Kidney tubule cell (primary cell): ENCODE measurements at regions not wholly inside any gene's neighbourhood (a gene's known extent, or its start where the extent isn't known, plus 50 kb on each side); places are given as distances from the start of the nearest gene placed in this dataset.
"Not testable (repeated sequence)": the region's sequence is repeated elsewhere in the genome, so short reads cannot be mapped to it uniquely, and the experiment has no call there.

Source experiments
- DNase-seq: peaks from one replicate; pipeline ENCODE4 v3.0.0-alpha.2; 2018; ENCODE audit warnings: low spot score

GRCh38 chr4:126441173-126442035 is 1126.6 kb downstream of the FAT4 start:
- no peak for DNase-seq

GRCh38 chr4:126445596-126445995 is 1130.8 kb downstream of the FAT4 start:
- DNase-seq = no peak

- DNase-seq = no peak
These were observed 1132.2 kb downstream of the FAT4 start for GRCh38 chr4:126446917-126447316.

DNA sequence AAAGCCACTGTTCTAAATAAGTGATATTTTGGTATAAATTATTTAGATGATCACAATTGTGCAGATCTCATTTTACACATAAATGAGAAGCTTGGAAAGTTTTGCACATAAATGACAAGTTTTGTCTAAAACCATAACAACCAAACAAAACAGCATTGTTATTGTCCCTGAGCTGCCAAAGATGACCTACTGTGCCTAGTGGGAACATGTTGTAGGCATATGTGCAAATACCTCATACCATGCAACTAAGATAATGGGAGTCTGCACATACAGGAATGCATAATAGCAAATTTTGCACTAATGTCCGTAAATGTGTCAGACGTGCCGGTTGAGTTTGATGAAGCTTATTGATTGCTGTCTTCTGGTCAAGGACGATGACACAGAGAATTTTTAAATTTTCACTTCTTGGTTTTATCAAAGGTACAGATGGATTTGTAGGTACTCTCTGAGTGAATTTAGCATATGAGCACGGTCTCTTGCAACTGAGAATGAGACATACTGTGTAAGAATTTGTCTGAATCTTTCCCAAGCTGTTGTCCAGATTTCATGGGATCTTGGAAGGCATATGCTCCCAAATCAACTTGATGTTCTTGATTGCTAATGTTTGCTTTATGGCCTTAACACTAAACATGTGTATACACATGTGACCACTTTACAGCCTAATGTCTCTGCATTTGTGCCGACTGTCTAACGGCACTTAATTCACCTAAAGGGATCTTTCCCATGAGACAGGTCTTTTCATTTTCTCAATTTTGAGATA is 1133.5 kb downstream of the FAT4 start:
- no peak for DNase-seq

GRCh38 chr4:126451237-126451873 is 1136.6 kb downstream of the FAT4 start:
- no peak for DNase-seq

GRCh38 chr4:126455865-126456264 is 1141.1 kb downstream of the FAT4 start:
- no peak for DNase-seq

- DNase-seq = no peak
These were observed 1144.2 kb downstream of the FAT4 start for GRCh38 chr4:126458993-126459392.

GRCh38 chr4:126465341-126465740 is 1150.6 kb downstream of the FAT4 start:
- no peak for DNase-seq

DNA sequence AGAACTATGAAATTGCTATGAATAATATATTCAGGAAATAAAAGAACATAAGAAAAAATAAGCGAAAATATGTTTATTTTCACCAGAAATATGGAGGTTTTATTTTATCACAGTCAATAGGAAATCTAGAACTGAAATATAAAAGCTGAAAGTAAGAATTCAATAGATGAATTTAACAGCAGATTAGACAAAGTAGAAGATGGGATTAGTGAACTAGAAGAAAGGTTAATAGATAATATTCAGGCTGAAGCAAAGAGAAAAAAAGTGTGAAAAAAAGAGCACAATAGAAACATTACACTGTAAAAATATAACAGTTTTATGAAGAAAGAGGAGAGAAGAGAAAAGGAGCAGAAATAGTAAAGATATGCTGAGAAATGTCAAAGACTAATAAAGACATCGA is 1152.1 kb downstream of the FAT4 start:
- DNase-seq = no peak

DNA sequence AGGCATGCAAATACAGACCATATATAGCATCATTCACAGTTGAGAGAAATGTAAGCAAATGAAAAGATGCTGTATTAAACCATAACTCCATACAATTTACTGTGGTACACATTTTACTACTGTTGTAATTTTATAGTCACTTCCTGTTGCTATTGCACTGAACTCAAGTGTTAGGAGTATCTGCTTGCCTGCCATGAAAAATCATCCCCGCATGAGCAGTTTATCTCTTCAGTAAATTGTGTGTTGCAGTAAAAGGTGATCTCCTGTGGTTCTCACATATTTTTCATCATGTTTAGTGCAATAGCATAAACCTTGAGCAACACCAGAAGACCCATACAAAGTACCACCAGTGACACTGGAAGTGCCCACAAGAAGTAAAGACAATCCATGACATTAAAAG is 1153.4 kb downstream of the FAT4 start:
- no peak for DNase-seq

GRCh38 chr4:126470862-126471261 is 1156.1 kb downstream of the FAT4 start:
- DNase-seq = no peak

DNA sequence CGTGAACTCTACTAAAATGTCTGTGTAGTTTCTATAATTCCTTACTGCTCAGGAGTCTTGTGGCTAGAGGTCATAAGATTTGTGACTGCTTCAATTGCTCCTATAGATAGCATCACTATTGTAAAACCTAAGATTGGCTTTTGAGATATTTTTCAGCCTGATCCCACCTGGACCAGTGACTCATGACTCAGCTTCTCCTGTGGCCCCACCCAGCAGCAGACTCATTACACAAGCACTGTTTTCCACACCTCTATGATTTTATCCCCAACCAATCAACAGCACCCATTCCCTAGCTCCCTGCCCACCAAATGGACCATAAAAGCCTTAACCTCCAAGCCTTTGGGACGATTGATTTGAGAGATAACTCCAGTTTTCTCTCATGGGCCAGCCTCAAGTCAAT is 1157.0 kb upstream of the INTU start:
- DNase-seq = no peak

GRCh38 chr4:126479709-126480108 is 1153.0 kb upstream of the INTU start:
- no peak for DNase-seq

DNA sequence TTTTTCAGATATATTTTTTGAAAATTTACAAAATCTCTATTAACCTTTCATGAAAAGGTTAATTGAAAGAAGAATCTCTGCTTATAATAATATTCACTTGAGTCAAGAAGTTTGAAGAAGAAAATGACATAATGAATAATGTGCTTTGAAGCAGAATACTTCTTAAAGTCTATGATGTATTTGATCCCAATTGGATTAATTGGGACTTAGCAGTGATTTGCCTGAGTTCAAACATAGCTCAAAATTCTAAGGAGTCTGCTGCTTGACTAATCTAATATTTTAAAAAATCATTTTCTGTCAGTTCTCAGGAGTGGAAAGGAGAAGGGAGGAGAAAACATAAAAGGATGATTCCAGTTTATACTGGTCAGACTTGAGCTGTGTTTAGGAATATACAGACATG is 1150.4 kb upstream of the INTU start:
- no peak for DNase-seq

DNA sequence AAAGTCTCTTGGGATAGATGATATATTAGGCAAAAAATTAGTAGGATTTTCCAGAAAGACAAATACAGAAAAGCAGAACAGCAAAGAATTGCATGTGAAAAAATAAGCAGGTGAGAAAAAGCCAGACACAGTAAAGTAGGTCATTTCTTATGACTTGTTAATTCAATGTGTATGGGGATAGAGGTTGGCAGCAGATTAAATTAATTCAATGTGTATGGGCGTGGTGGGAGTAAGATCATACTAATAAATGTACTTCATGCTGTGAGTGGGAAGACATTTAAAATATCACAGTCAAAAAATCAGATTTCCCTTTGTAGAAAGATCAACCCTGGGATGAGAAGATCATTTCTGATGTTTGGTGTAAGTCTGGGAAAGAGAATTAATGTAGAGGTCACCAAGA is 1146.4 kb upstream of the INTU start:
- DNase-seq = no peak

GRCh38 chr4:126489826-126490463 is 1142.8 kb upstream of the INTU start:
- no peak for DNase-seq

- DNase-seq = no peak
These were observed 1137.5 kb upstream of the INTU start for GRCh38 chr4:126495163-126495752.

GRCh38 chr4:126512979-126513378 is 1119.8 kb upstream of the INTU start:
- DNase-seq = no peak

DNA sequence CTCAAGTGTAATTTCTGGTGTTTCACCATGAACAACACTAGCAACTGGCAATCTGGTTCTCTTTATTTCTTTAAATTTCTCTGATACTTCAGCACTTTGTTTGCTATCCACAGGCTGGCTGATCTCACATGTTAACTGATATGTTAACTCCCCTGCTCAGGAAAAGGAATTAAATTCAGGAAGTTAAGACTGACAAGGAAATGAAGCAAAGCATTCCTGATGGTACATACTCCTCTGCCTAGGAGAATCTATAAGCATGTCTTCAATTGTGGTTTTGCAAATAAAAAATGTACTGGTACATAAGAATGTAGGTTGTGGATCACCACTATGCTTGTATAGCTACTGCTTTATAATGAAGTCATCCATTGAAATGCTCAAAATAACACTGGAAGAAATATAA is 1119.2 kb upstream of the INTU start:
- DNase-seq = no peak

DNA sequence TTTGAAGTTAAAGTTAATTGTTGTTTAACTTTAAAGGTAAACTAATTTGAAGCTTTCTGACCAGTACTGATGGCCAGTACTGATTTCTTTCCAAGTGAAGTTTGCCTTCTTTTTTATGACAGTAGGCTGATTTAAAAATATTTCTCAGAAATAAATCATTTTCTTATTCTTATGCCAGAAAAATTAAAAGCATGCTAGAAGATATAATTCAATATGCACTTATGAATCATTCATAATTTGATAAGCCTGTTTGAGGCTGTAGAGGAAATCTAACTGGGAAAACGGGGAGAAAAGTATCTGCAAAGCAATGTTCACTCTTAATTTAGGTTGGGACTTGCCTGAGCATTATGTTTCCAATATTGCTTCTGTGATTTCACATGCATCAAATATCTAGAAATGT is 1112.0 kb upstream of the INTU start:
- no peak for DNase-seq

DNA sequence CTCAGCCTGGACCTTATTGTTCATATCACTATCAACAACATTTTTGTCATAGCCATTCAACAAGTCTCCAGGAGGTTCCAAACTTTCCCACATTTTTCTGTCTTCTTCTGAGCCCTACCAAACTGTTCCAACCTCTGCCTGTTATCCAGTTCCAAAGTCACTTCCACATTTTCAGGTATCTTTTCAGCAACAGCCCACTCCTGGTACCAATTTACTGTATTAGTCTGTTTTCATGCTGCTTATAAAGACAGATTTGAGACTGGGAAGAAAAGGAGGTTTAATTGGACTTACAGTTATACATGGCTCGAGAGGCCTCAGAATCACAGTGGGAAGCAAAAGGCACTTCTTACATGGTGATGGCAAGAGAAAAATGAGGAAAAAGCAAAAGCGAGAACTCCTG is 1107.4 kb upstream of the INTU start:
- not testable (repeated sequence) for DNase-seq

- DNase-seq = no peak
These were observed 1106.4 kb upstream of the INTU start for GRCh38 chr4:126526335-126526734.
